IMR-90 (cell line): ENCODE measurements at regions not wholly inside any gene's neighbourhood (a gene's known extent, or its start where the extent isn't known, plus 50 kb on each side); places are given as distances from the start of the nearest gene placed in this dataset.

Source experiments
- ATAC-seq: fragments of 200-7000 bp; cut with Tn5 transposase; 2 replicates; pipeline ENCODE4 v1.9.1; 2020; ENCODE audit warnings: low read depth, mild to moderate bottlenecking, moderate library complexity
- BruUV-seq: library from RNA; stranded (reverse); fragments of 400-500 nt; replicated peaks from 2 replicates; lab custom pipeline; 2021; lab: Mats Ljungman, UMichigan
- CTCF ChIA-PET: fragments of 300-600 bp; formaldehyde crosslinking; extraction: SDS; loops from one replicate; lab custom pipeline; 2021; ENCODE audit warnings: antibody characterized with exemption; lab: Yijun Ruan, JAX
- POLR2A ChIA-PET: fragments of 300-600 bp; sonication (Branson Sonifier 250); formaldehyde crosslinking; loops from one replicate; lab custom pipeline; 2022; ENCODE audit warnings: antibody characterized with exemption; ENCODE audit not compliant: unreplicated experiment; lab: Charles Lee
- DNase-seq: peaks from one replicate; pipeline ENCODE4 v3.0.0; 2013
- H2AFZ ChIP-seq: replicated peaks from 2 replicates; pipeline ENCODE3; 2013; ENCODE audit warnings: low read length, mild to moderate bottlenecking; ENCODE audit not compliant: poor library complexity
- H2AK5ac ChIP-seq: 2 replicates; pipeline ENCODE4 v1.6.1; 2013; ENCODE audit warnings: low read depth, low read length, inconsistent platforms
- H2AK9ac ChIP-seq: replicated peaks from 2 replicates; pipeline ENCODE3; 2013; ENCODE audit warnings: mild to moderate bottlenecking, low read depth, low read length, moderate library complexity; ENCODE audit not compliant: poor library complexity
- H2BK120ac ChIP-seq: 2 replicates; pipeline ENCODE4 v1.6.1; 2013; ENCODE audit warnings: low read depth, low read length, inconsistent platforms
- H2BK15ac ChIP-seq: 3 replicates; pipeline ENCODE4 v1.6.1; 2013; ENCODE audit warnings: low read depth, low read length, inconsistent platforms
- H2BK20ac ChIP-seq: 2 replicates; pipeline ENCODE4 v1.6.1; 2013; ENCODE audit warnings: low read depth, mild to moderate bottlenecking, inconsistent platforms, low read length, moderate library complexity
- H2BK5ac ChIP-seq: 2 replicates; pipeline ENCODE4 v1.6.1; 2013; ENCODE audit warnings: mild to moderate bottlenecking, low read depth, low read length, inconsistent platforms; ENCODE audit not compliant: poor library complexity, severe bottlenecking
- H3K14ac ChIP-seq: replicated peaks from 2 replicates; pipeline ENCODE4 v1.6.1; 2013; ENCODE audit warnings: low read depth, low read length, inconsistent platforms
- H3K18ac ChIP-seq: 2 replicates; pipeline ENCODE4 v1.6.1; 2013; ENCODE audit warnings: low read depth, low read length, control low read depth
- H3K23ac ChIP-seq: 2 replicates; pipeline ENCODE4 v1.6.1; 2013; ENCODE audit warnings: low read depth, low read length, inconsistent platforms
- H3K27ac ChIP-seq: 2 replicates; pipeline ENCODE4 v1.5.1; 2013; ENCODE audit warnings: mild to moderate bottlenecking, control low read depth, low read length; ENCODE audit not compliant: insufficient read depth
- H3K27me3 ChIP-seq: 2 replicates; pipeline ENCODE4 v1.6.1; 2013; ENCODE audit warnings: low read length; ENCODE audit not compliant: control insufficient read depth, insufficient read depth
- H3K36me3 ChIP-seq: 2 replicates; pipeline ENCODE4 v1.6.1; 2013; ENCODE audit warnings: low read length, mixed read lengths; ENCODE audit not compliant: control insufficient read depth, insufficient read depth
- H3K4ac ChIP-seq: 2 replicates; pipeline ENCODE4 v1.6.1; 2013; ENCODE audit warnings: low read depth, low read length, inconsistent platforms
- H3K4me1 ChIP-seq: 2 replicates; pipeline ENCODE4 v1.6.1; 2013; ENCODE audit warnings: low read length, mixed read lengths; ENCODE audit not compliant: control insufficient read depth, insufficient read depth
- H3K4me2 ChIP-seq: 2 replicates; pipeline ENCODE4 v1.6.1; 2013; ENCODE audit warnings: low read depth, mild to moderate bottlenecking, control low read depth, low read length, moderate library complexity
- H3K4me3 ChIP-seq: 2 replicates; pipeline ENCODE4 v1.5.1; 2013; ENCODE audit warnings: low read depth, mild to moderate bottlenecking, control low read depth, low read length, moderate library complexity; ENCODE audit not compliant: insufficient read depth
- H3K56ac ChIP-seq: 2 replicates; pipeline ENCODE4 v1.6.1; 2013; ENCODE audit warnings: low read length, inconsistent platforms; ENCODE audit not compliant: insufficient read depth; ENCODE audit errors: extremely low read depth
- H3K79me1 ChIP-seq, 2 experiments: 2 replicates each; pipeline ENCODE4 v1.6.1; 2013; ENCODE audit warnings: low read length in 2 of 2, inconsistent platforms in 1 of 2, low read depth in 1 of 2
- H3K9ac ChIP-seq: 2 replicates; pipeline ENCODE4 v1.6.1; 2013; ENCODE audit warnings: low read depth, low read length, control low read depth
- H3K9me1 ChIP-seq: 2 replicates; pipeline ENCODE4 v1.6.1; 2013; ENCODE audit warnings: low read length, inconsistent platforms; ENCODE audit not compliant: insufficient read depth
- H3K9me3 ChIP-seq: 2 replicates; pipeline ENCODE4 v1.6.1; 2013; ENCODE audit warnings: low read length; ENCODE audit not compliant: control insufficient read depth, insufficient read depth
- H4K20me1 ChIP-seq: 2 replicates; pipeline ENCODE4 v1.6.1; 2013; ENCODE audit warnings: low read length, inconsistent platforms; ENCODE audit not compliant: insufficient read depth
- H4K5ac ChIP-seq: 2 replicates; pipeline ENCODE4 v1.6.1; 2013; ENCODE audit warnings: mild to moderate bottlenecking, low read depth, low read length, control low read depth
- H4K8ac ChIP-seq, 2 experiments: 2 replicates each; pipeline ENCODE4 v1.6.1; 2013; ENCODE audit warnings: low read depth in 2 of 2, low read length in 2 of 2, control low read depth in 1 of 2, inconsistent platforms in 1 of 2
- H4K91ac ChIP-seq: 2 replicates; pipeline ENCODE4 v1.6.1; 2013; ENCODE audit warnings: low read depth, low read length, inconsistent platforms; ENCODE audit not compliant: insufficient read depth
- RFX5 ChIP-seq: IDR thresholded peaks from 2 replicates; pipeline ENCODE4 v1.8.0; 2012; ENCODE audit warnings: low read depth, mild to moderate bottlenecking, low read length, moderate library complexity
- WGBS, 2 experiments: methylation state at CpG; one replicate each; pipeline versions ENCODE4 v1.1.5 to v1.1.7; 2013; ENCODE audit warnings: missing lambda C conversion rate in 2 of 2; ENCODE audit not compliant: insufficient read length in 1 of 2; ENCODE audit errors: extremely low coverage in 2 of 2; 5-methylcytosine and 5-hydroxymethylcytosine counted together
- dilution Hi-C: fragments of 300-500 bp; cut with HindIII; formaldehyde crosslinking; loops from one replicate; pipeline ENCODE4 v1.14.3; 2018; ENCODE audit warnings: low sequenced_read_pairs; ENCODE audit not compliant: unreplicated experiment
- in situ Hi-C: fragments of 300-500 bp; cut with MboI; formaldehyde crosslinking; loops from 3 replicates; pipeline ENCODE4 v1.14.3; 2019; ENCODE audit warnings: low sequenced_read_pairs, inconsistent platforms, mixed read lengths
- intact Hi-C: fragments of 100-400 bp; cut with micrococcal nuclease; formaldehyde crosslinking; loops from 2 replicates; pipeline ENCODE4 v1.10.0; 2022

DNA sequence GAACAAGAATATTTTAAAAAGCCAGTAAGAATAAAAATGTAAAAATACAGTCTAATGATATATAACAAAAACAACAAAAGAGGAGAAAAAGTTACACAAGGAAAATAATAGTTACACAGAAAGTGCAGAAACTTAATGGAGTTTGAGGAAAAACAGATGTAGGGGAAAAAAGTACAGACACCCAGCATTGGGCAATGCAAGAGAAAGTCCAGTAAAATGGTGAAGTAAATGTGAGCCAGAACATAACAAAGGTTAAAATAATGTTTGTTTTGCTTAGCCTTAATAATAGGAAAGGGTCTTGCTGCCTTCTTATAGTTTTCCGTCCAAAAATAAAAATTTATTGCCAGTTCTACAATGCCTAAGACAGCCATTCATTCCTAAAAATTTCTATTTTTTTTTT is 364.2 kb downstream of the NNT start:
- H2BK15ac ChIP-seq = no peak overlapping the region
- H2BK20ac ChIP-seq = no peak overlapping the region
- H2BK120ac ChIP-seq = no peak overlapping the region
- no peak overlapping the region for H3K9ac ChIP-seq
- no peak overlapping the region for H2BK5ac ChIP-seq
- H3K23ac ChIP-seq = no peak overlapping the region
- no peak overlapping the region for H3K56ac ChIP-seq
- no peak overlapping the region for H2AFZ ChIP-seq
- H2AK5ac ChIP-seq = no peak overlapping the region
- dilution Hi-C loops (no loop called here), in situ Hi-C loops (no loop called here), intact Hi-C loops (no loop called here)
- H3K4ac ChIP-seq = no peak overlapping the region
- H3K4me2 ChIP-seq = no peak overlapping the region
- H3K4me1 ChIP-seq = no peaks in the 10 kb centered on the region
- no peak overlapping the region for H4K91ac ChIP-seq
- no peaks in the 10 kb centered on the region for H3K36me3 ChIP-seq
- no peaks in the 10 kb centered on the region for H3K9me1 ChIP-seq
- ChIA-PET CTCF (no interaction called here), POLR2A (no interaction called here)
- no peaks in the 10 kb centered on the region for H3K9me3 ChIP-seq
- no peak overlapping the region for H4K5ac ChIP-seq
- TF ChIP-seq RFX5 = no peak
- H3K18ac ChIP-seq = no peak overlapping the region
- no peak overlapping the region for H3K27ac ChIP-seq
- ATAC-seq (no peak), DNase-seq (no peak)
- no CpG with 5 or more reads among the region's 1 CpG for WGBS, 2 experiments
- no peaks in the 10 kb centered on the region for H4K20me1 ChIP-seq
- no TSS peak for BruUV-seq
- H3K14ac ChIP-seq = no peak overlapping the region
- H3K4me3 ChIP-seq = no peak overlapping the region
- H3K27me3 ChIP-seq = no peaks in the 10 kb centered on the region
- H2AK9ac ChIP-seq = no peak overlapping the region
- no peaks in the 10 kb centered on the region for H3K79me1 ChIP-seq
- H4K8ac ChIP-seq = no peak overlapping the region
